ENCODE measurements at regions not wholly inside any gene's neighbourhood (a gene's known extent, or its start where the extent isn't known, plus 50 kb on each side); places are given as distances from the start of the nearest gene placed in this dataset.
"Not testable (repeated sequence)": the region's sequence is repeated elsewhere in the genome, so short reads cannot be mapped to it uniquely, and the experiment has no call there.

DNA sequence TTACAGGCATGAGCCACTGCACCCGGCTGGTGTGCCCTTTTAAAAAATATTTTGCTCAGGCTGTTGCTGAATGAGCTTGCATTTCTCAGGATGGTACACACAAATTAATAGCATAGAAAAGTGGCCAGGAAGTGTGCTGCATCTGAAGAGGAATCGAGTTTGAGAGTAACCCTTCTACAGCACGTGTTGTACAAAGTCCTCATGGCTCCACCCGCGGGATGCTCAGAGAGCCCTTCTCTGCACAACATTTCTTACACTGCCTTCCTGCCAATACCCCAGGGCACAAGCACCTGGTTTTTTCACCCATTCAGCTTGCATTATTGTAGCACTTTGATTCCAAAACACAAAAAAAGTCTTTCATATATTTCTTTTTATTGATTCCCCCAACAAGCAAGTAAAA, 90.1 kb upstream of the NEDD4L start:
- no peak for DNase-seq (ENCODE audit: low read depth)

DNA sequence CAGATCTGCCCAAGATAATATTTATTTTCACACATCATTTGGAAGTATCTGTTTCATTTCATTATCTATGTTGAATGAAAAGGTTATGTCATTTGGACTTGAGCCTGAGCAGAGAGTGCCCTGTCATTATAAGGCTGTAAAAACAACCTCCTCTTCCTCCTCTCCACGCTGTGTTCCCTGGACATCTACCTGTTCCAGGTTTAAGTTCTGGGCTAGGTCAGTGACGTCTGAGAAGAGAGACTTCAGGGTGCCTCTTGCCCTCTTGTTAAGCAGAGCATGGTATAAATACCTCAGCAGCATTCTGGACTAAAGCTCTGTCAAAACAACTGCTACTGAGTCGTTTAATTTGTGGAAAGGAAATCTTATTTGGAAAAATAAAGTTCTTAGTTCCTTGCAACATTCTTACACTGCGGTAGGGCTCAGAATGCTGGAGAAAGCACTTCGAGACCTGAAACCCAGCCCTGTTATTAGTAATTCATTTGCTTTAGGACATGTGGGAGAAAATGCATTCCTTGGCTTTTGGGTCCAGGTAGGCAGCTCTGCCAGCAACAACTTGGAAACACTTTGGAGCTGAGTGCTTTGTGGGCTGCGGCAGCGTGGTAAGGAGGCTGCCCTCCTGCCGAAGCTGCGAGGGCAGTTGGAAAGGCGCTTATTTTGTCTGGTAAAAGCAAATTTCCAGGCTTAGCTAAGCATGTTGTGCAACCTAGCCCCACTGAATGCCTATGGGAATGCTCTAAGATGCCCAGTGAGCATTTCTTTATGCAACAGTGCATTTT, 91.8 kb upstream of the NEDD4L start:
- no peak for DNase-seq (ENCODE audit: low read depth)

DNA sequence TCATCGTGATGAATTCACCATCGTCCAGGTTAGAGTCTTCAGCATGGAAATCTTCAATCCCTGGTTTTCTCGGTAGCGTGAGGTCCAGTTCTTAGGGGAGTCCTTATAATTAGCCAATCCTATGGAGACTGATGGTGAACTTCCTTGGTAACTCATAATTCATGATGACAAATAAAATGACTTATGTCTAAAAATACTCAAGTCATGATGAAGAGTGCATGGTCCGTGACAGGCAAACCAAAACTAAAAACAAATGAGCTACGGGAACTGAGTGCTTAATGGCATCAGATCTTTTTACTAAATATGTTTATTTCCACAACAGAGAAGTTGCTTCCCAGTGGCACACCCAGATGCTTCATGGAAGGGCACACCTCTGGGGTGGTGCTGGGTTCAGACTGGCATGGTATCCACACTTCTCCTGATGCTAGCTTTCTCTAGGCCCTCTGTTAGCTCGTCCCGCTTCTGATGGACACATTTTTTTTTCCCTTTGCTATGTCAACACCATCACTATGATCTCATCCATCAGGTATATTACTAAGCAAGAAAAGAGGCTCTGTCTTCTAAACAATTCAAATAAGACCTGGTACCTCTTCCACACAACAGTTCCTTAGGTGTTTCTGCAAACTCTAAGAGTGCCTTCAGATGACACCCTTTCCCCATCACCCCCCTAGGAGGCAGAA, 92.8 kb upstream of the NEDD4L start:
- DNase-seq (ENCODE audit: low read depth): no peak

DNA sequence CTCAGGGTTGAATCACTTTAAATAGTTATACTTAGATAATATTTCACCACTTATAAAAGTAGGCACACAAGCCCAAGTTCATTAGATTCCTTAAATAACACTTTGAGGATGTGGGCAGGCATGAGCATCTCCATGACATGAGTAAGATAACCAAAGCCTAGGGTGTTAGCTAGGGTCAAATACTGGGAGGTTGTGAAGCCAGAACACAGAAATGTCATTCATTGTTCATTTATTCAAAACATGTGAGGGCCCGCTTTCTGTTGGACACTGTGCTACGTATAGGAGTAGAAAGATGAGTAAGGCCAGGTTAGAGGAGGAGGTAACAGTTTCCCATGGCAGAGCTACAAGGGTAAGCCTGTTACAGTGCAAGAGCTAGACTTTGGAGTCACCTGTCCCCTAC, 93.5 kb upstream of the NEDD4L start:
- DNase-seq (ENCODE audit: low read depth): peak; percentile 66

DNA sequence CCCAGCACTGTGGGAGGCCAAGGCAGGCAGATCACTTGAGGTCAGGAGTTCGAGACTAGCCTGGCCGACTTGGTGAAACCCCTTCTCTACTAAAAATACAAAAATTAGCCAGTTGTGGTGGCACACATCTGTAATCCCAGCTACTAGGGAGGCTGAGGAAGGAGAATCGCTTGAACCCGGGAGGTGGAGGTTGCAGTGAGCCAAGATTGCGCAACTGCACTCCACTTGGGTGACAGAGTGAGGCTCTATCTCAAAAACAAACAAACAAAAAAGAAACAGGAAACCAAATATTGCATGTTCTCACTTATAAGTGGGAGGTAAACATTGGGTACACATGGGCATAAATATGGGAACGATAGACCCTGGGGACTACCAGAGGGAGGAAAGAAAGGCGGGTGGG, 94.7 kb upstream of the NEDD4L start:
- DNase-seq (ENCODE audit: low read depth): not testable (repeated sequence)

DNA sequence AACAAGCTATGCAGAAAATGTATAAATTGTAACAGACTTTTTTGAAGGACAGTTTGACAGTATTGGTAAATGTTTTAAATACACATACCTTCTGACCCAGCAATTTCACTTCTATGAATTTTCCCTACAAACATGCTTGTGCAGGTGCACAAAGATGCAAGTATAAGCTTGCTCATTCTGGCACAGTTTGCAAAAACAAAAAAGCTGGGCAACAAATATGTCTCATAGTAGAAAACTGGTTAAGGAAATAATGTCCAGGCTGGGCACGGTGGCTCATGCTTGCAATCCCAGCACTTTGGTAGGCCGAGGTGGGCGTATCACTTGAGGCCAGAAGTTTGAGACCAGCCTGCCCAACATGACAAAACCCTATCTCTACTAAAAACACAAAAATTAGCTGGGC, 96.9 kb upstream of the NEDD4L start:
- no peak for DNase-seq (ENCODE audit: low read depth)

DNA sequence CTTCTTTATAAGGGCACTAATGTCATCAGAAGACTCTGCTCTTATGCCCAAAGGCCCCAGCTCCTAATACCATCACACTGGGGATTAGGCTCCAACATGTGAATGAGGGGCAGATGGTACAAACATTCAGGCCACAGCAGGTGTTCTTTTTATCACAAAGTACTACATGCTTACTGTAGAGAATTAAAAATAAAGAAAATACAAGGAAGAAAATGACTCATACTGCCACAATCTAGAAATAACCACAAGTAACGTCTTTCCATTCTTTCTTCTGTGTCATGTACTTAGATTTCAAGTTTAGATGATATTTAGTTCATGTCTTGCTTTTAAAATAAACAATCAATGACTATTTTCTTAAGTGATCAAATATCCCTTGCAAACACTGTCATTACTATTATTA, 100.3 kb upstream of the NEDD4L start:
- no peak for DNase-seq (ENCODE audit: low read depth)

DNA sequence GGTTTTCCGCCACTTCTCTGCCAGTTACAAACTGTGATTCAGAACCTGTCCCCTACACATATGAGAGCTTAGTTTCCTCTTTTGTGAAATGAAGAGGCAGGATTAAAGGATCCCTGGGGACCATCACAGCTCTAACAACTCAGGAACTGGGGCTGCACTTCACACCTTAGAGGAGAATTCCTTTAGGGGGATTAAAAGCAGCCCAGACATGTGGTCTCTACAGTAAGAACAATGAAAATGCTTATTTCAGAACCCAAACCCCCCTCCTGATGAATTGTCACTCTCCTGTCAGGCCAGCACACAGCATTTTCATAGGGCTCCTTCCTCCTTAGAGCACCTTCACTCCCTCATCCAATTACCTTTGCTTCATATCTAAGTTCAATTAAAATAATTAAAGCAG, 101.5 kb upstream of the NEDD4L start:
- DNase-seq (ENCODE audit: low read depth): no peak

DNA sequence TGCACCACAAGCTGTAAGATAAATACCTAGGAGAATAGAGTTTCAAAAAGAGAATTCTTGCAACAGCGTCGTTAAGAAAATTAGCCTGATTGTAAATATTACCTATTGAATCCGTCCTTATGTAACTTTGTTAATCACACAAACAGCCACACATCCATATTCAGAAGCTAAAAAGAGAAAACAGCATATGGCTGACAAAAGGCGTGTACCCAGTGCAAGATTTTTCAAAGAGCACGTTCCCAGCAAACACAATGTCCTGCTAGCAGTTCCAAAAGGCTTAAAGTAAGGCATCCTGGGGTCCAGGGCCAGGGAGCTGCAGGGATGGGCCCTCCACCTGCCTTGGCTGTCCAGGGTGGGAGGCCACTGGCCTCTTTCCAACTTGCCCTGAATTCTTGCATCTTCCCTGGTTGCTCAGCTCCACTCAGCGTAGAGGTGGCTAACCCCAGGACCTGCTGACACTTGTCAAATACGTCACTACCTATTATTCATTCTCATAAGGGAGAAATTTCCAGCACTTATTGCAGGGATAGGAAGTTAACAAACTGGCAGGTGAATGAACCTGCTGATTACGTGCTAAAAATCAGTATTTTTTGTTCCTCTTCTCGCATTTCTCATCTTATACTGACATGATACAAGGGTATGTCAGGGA, 102.1 kb upstream of the NEDD4L start:
- DNase-seq (ENCODE audit: low read depth): no peak

DNA sequence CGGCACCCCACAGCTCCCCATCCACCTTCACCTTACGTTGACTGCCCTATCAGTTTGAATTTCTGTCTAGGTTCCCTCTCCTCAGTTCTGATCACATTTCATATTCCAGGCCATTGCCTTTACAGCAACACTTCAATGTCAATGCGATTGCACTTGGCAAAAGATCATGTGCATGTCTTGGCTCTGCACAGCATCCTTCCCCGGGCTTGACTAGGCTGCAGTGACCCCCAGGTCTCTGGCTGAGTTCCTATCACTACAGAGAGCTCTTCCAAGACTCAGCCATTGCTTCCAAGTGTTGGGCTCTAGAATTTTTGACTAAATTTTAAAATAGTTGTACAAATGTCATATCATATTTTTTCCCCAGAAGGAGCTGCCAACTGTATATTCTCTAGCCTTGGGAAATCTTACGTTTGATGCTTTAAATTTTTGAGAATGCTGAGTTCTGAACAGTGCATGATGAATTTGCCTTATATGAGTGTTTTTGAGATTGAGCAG, 103.8 kb upstream of the NEDD4L start:
- DNase-seq (ENCODE audit: low read depth): no peak

DNA sequence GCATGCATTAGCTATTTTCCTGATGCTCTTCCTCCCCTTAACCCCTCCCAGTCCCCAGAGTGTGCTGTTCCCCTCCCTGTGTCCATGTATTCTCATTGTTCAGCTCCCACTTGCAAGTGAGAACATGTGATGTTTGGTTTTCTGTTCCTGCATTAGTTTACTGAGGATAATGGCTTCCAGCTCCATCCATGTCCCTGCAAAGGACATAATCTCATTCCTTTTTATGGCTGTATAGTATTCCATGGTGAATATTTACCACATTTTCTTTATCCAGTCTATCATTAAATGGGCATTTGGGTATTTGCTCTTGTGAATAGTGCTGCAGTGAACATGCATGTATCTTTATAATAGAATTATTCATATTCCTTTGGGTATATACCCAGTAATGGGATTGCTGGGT, 109.7 kb upstream of the NEDD4L start:
- not testable (repeated sequence) for DNase-seq (ENCODE audit: low read depth)

DNA sequence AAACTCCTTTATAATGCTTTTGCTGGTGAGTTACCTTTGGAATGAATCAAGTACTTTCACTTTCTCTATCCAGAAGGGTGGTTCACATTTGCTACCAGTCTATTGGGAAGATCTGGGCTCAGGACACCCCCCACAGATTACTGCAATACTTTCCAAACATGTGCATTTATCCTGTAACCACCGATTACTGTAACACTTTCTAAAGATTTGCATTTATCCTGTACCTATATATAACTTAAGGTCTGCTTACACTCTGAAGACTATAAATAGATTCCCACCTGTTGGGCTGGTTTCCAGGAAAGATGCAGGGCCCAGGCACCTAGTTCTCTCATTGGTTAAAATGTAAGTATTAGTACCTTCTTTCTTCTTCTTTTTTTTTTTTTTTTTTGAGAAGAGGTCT, 113.0 kb upstream of the NEDD4L start:
- DNase-seq (ENCODE audit: low read depth): no peak

DNA sequence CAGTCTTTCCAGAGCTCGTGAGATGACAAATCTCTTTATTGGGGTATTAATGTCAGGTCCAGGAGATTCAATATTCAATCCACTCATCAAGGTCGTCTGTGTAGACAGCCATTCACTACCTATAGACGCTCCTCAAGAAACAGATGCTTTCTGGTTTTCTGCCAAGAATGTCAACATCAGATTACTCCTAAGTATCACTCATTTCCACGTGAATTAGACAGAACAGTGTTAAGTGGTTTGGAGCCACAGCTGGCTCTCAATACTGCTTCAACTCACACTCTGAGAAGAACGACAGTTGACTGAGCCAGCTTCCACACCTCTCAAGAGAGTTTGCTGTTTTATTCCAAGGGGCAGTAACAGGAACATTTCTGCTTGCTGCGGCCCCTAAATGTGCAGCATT, 113.5 kb upstream of the NEDD4L start:
- DNase-seq (ENCODE audit: low read depth): no peak

DNA sequence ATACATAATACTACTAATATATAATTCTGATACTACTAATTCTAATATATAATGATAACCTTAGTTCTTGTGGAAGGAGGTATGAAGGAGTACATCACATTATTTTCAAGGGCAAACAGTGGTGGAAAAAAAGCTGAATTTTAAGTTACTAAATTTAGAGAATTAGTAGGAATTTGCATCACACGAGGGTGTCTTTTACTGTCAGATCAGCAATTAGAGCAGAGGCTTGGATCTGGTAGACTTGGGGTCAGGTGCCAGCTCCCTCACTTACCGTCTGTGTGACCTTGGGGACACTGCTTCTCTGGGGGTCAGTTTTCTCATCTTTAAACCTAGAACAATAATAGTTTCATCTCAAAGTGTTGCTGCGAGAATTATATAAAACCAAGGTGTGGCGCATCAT, 114.1 kb upstream of the NEDD4L start:
- no peak for DNase-seq (ENCODE audit: low read depth)

DNA sequence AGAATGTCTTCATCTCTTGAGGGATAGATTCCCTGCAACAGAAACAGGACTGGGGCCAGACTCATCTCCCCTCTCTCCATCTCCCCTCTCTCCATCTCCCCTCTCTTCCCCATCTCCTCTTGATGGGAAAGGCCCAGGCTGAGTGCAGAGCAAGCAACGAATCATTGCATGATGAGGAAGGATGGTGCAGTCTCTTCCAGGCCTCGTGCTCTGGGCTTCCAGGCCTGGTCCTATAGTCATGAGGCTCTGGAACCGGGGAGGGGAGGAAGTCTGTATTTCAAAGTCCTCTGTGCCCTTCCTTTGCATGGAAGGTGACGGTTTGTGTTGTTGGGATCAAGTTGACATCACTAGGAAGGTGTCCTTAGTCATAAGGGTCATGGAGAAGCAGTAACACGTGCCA, 115.6 kb upstream of the NEDD4L start:
- no peak for DNase-seq (ENCODE audit: low read depth)

DNA sequence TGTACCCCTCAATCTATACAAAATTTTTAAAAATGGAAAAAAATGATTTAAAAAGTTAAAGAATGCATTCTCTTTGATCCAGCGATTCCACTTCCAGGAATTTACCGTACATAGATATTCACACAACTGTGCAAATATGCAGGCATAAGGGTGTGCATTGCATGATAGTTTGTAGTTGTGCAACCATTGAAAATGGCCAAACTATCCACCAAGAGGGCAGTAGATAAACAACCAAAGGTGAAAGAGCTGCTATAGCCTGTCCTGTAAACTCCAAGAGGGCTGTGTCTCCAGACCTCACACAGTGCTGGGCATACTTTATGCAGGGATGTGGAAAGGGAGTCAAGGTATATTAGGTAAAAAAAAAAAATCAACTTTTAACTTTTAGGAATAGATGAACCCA, 116.5 kb upstream of the NEDD4L start:
- DNase-seq (ENCODE audit: low read depth): no peak

DNA sequence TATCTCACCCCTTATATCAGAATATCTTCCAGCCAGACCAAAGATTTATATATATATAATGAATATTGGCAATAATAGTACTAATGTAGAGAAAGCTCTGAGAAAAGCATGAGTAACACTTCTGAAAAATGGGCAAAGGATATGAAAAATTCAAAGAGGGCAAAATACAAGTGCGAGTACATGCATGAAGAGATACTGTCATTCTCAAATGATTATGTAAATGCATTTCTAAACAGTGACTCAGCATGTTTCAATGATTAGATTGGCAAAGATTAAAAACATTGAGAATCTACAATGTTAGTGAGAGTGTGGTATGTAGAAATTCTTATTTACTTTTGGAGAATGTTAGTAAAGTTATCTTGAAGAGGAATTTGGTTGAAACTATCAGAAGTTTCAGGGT, 118.3 kb upstream of the NEDD4L start:
- DNase-seq (ENCODE audit: low read depth): peak; percentile 84

DNA sequence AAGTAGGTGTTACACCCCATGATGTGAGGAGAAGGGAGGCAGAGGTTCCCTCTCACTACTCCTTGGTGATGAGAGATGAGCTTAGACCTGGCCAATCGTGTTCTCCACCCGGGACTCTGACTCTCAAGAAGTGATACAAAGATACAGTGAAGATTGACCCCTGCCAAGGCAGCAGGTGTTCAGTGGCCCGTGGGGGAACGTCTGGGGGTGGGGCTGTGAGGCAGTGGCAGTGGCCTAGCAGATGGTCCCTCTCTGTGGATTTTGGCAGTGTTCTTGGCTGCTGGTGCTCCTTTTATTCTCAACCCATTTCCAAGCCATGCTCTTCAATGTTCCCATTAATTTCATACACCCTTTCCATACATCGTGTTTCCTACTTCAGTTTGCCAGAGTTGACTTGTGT, 120.4 kb upstream of the NEDD4L start:
- no peak for DNase-seq (ENCODE audit: low read depth)

DNA sequence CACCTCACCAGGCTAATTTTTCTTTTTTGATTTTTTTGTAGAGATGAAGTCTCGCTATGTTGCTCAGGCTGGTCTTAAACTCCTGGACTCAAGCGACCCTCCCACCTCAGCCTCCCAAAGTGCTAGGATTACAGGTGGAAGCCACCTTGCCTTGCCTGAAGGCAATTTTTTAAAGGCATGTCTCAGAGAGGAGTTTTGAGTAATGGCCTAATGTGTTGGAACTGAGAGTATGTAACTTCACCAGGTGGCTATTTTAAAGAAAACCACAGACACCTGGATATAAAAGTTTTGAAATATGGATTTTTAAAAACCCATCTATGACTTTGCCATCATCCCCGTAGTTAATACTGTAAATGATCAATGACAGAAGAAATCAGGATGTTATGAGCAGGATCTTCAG, 119.8 kb upstream of the ATP8B1 start:
- no peak for DNase-seq (ENCODE audit: low read depth)

DNA sequence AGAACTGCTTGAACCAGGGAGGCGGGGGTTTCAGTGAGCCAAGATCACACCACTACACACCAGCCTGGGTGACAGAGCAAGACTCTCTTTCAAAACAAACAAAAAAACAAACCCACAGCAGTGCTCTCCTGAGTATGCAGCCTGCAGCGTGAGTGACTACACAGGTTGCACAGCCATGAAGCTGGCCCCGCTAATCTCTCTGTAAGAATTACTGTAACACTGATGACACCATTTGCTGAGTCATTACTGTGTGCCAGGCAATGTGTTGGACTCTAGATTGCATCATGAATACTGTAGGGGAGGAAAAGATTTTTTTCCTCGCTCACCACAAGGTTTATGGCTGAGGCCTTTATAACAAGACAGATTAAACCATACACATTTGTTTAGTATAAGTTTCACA, 118.6 kb upstream of the ATP8B1 start:
- no peak for DNase-seq (ENCODE audit: low read depth)

DNA sequence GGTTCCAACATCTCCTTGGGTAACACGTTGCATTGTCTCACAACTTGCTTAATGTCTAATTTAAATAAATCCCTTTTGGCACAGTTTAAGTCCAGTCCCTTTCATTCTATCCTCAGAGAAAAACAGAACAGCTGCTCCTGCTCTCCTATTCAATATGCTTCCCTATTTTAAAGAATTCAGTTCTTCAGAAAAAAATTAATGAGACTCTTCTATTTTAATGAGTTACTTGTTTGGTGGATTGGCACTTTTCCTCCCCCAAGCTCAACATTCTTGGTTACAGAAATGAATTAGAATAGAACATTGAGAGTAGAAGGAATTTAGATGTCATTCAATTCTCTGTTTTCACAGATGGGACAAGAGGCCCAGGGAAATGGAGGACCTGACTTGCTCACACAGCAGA, 116.9 kb upstream of the ATP8B1 start:
- DNase-seq (ENCODE audit: low read depth): no peak

DNA sequence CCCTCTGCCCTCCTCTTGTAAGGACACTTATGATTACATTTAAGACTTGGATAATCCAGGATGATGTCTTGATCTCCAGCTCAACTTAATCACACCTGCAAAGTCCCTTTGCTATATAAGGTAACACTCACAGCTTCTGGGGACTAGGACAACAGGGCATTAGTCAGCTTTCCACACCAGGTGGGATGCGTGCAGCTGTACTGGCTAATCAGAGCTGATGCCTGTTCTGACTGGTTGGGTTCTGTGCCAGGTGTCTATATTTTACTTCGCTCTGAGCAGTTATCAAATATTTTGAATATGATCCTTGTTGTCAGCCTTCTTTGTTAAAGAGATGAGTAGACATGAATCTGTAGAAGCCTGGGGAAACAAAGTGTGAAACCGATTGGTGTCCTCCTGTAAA, 115.5 kb upstream of the ATP8B1 start:
- DNase-seq (ENCODE audit: low read depth): no peak

DNA sequence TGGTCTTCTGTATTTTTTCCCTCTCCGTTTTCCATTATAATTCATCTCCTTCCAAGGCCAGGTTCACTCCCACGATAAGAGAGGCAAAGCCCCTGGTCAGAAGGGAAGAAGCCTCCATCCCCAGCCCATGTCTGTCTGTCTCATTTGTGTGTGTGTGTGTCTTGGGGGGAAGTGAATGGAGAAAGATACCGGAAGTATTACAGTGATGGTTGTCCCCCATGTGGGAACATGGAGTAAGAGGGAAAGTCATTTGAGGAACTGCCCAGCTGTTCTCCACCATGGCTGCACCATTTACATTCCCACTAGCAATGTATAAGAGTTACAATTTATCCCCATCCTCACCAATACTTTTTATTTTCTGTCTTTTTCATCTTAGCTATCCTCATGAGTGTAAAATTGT, 113.6 kb upstream of the ATP8B1 start:
- DNase-seq (ENCODE audit: low read depth): no peak

Measured in HS-27A (cell line).